Testis (tissue), 2 donors: ENCODE measurements at regions not wholly inside any gene's neighbourhood (a gene's known extent, or its start where the extent isn't known, plus 50 kb on each side); places are given as distances from the start of the nearest gene placed in this dataset.

ENCODE experiments used
- DNase-seq: peaks from one replicate; pipeline ENCODE4 v3.0.0-alpha.2; 2019
- H3K27ac ChIP-seq, 2 donors: fragments of 200-600 bp; sonication (generic); one replicate each; pipeline ENCODE4 v1.5.1; 2019
- H3K27me3 ChIP-seq: fragments of 200-600 bp; sonication (generic); one replicate; pipeline ENCODE4 v1.5.1; 2019
- H3K36me3 ChIP-seq: fragments of 200-600 bp; sonication (generic); one replicate; pipeline ENCODE4 v1.5.1; 2017; ENCODE audit warnings: low read depth; ENCODE audit errors: missing control alignments
- H3K4me1 ChIP-seq: fragments of 200-600 bp; sonication (generic); one replicate; pipeline ENCODE4 v1.5.1; 2019
- H3K4me3 ChIP-seq, 2 donors: fragments of 200-600 bp; sonication (generic); one replicate each; pipeline ENCODE4 v1.5.1; 2017 to 2019
- H3K9me3 ChIP-seq: fragments of 200-600 bp; sonication (generic); one replicate; pipeline ENCODE4 v1.5.1; 2017
- POLR2A ChIP-seq: fragments of 450-650 bp; IDR thresholded peaks from one replicate; pipeline ENCODE4 v1.6.1; 2017; ENCODE audit warnings: antibody characterized with exemption, mild to moderate bottlenecking, moderate library complexity
- WGBS, 2 donors: methylation state at CpG; one replicate each; pipeline ENCODE4 v1.1.5; 2018; 5-methylcytosine and 5-hydroxymethylcytosine counted together
- intact Hi-C: fragments of 100-400 bp; cut with DNase I; formaldehyde crosslinking; loops from one replicate; pipeline ENCODE4 v1.15.1; 2023; ENCODE audit warnings: low total_unique reads
- TF ChIP-seq, protein P1 (sequence below), 3 experiments: fragments of 450-650 bp in 2 of 3; fragments of 200-600 bp in 1 of 3; sonication (generic) in 1 of 3; IDR thresholded peaks; one replicate each; pipeline ENCODE4 v1.5.1; 2016 to 2019; ENCODE audit warnings: antibody characterized with exemption in 3 of 3, mild to moderate bottlenecking in 2 of 3, moderate library complexity in 1 of 3

DNA sequence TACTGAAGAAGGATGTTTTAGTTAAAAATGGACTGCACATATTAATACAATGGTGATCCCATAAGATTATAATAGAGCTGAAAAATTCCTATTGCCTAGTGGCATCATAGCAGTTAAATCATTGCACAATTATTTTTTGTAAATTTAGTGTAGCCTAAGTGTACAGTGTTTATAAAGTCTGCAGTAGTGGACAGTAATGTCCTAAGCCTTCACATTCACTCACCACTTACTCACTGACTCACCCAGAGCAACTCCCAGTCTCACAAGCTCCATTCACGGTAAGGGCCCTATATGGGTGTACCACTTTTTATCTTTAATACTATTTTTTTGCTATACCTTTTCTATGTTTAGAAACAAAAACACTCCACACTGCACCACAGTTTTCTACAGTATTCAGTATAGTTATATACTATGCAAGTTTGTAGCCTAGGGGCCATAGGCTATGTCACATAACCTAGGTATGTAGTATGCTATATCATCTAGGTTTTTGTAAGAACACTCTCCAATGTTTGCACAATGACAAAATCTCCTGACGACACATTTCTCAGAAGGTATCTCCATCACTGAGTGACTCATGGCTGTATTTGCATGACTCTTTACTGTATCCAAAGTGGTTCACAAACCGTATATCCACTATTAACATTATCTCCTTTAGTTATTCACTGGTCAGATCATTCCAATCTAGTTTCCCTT, 536.0 kb downstream of the KLF12 start:
- Histone ChIP-seq H3K9me3 (no peaks in the 10 kb centered on the region), H3K36me3 (no peaks in the 10 kb centered on the region), H3K27me3 (no peaks in the 10 kb centered on the region), H3K4me1 (no peaks in the 10 kb centered on the region), H3K4me3 (no peak overlapping the region), H3K27ac (no peak overlapping the region)
- intact Hi-C loops: no loop called here
- no peak for DNase-seq
- 79 to 81% methylated on average over 3 of the region's 3 CpGs for WGBS, 2 donors
- TF ChIP-seq POLR2A: no peak
- TF ChIP-seq, protein P1, sequence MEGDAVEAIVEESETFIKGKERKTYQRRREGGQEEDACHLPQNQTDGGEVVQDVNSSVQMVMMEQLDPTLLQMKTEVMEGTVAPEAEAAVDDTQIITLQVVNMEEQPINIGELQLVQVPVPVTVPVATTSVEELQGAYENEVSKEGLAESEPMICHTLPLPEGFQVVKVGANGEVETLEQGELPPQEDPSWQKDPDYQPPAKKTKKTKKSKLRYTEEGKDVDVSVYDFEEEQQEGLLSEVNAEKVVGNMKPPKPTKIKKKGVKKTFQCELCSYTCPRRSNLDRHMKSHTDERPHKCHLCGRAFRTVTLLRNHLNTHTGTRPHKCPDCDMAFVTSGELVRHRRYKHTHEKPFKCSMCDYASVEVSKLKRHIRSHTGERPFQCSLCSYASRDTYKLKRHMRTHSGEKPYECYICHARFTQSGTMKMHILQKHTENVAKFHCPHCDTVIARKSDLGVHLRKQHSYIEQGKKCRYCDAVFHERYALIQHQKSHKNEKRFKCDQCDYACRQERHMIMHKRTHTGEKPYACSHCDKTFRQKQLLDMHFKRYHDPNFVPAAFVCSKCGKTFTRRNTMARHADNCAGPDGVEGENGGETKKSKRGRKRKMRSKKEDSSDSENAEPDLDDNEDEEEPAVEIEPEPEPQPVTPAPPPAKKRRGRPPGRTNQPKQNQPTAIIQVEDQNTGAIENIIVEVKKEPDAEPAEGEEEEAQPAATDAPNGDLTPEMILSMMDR (IDR thresholded peaks at IDR 0.05): no peak

DNA sequence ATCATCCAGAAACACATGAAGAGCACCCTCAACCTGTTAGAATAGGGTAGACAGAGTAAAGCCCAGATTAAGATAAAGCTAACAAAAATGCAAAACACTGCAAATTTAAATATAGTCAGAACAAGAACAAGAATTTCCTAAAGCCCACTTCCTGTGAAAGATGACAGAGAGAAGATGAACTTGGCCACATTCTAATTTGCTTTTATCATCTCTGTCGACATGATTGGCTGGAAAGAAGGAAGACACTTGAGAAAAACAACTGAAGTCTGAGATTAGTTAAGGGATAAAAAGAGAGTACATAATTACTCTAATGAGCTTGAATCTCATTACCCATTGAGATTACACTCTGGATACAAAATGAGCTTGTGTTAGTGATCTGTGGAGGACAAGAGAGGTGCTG, 537.6 kb downstream of the KLF5 start:
- H3K4me1 ChIP-seq: no peaks in the 10 kb centered on the region
- WGBS, 2 donors: 44 to 67% methylated on average over 1 of the region's 1 CpG
- intact Hi-C loops: no loop called here
- no peak overlapping the region for H3K27ac ChIP-seq
- no peaks in the 10 kb centered on the region for H3K36me3 ChIP-seq
- H3K4me3 ChIP-seq: no peak overlapping the region
- no peaks in the 10 kb centered on the region for H3K27me3 ChIP-seq
- no peak for TF ChIP-seq POLR2A
- TF ChIP-seq, protein P1 (IDR thresholded peaks at IDR 0.05): no peak
- no peak for DNase-seq
- no peaks in the 10 kb centered on the region for H3K9me3 ChIP-seq

DNA sequence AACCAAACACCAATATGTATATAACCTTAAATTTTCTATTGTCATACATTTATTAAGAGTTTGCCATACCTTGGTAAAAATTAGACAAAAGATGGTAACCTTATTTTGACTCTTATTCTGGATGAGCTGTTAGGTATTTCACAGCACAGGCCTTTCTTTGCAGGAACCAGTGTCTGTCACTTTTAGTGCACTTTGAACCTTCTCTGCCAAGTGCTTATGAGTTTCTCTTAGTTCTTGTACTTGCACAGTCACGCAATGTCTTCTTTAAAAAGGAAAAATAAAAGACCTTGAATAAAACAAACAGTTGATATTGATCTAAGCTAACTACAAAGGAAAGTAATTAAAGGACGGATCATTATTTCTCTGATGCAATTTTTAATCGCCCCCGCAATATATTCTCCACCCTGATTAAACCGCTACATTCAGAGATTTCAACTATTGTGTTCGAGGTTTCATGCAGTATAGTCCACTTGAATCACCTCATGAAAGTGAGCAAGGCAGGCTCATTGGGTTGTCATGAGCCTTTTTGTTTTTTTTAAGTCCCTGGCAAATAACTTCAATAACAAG, 534.5 kb downstream of the KLF5 start:
- H3K4me3 ChIP-seq: no peak overlapping the region
- H3K9me3 ChIP-seq: no peaks in the 10 kb centered on the region
- H3K36me3 ChIP-seq: no peaks in the 10 kb centered on the region
- intact Hi-C loops: no loop called here
- TF ChIP-seq POLR2A: no peak
- TF ChIP-seq, protein P1 (IDR thresholded peaks at IDR 0.05): no peak
- H3K27ac ChIP-seq: no peak overlapping the region
- H3K27me3 ChIP-seq: no peaks in the 10 kb centered on the region
- WGBS, 2 donors: 85 to 89% methylated on average over 6 of the region's 6 CpGs
- H3K4me1 ChIP-seq: no peaks in the 10 kb centered on the region
- no peak for DNase-seq

DNA sequence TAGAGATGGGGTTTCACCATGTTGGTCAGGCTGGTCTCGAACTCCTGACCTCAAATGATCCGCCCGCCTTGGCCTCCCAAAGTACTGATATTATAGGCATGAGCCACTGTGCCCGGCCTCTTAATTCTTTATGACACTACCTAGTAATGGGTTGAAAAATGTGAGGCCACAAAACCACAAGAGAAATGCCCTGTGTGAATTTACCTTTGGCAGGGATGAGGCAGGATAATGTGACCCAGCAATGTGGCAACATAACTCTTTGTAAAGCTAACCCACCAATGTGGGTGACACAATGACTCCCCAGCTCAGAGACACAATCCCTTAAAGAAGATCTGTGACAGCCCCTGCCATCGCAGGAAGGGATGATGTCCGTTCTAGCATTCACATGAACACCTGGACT, 533.1 kb downstream of the KLF5 start:
- Histone ChIP-seq H3K27me3 (no peaks in the 10 kb centered on the region), H3K27ac (no peak overlapping the region), H3K36me3 (no peaks in the 10 kb centered on the region), H3K4me1 (no peaks in the 10 kb centered on the region), H3K9me3 (no peaks in the 10 kb centered on the region), H3K4me3 (no peak overlapping the region)
- 91 to 93% methylated on average over 6 of the region's 6 CpGs for WGBS, 2 donors
- TF ChIP-seq, protein P1 (IDR thresholded peaks at IDR 0.05): no peak
- no peak for DNase-seq
- intact Hi-C loops: no loop called here

DNA sequence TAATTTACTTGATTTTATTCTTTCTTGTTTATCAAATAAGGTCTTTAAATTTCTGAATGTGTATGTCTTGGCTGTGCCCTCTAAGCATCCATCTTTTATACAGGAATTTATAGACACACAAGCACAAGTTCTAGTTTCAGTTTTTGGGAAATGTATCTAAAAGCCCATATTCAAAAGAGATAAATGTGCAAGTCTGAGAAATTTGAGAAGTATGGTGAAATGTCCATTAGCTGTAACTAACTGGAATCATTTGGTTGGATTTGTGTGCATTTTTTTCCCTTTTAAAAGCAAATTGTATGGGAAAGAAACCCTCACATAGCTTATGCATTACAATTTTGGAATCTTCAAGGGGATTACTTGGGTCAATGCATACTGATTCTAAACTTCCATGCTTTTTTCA, 532.0 kb downstream of the KLF5 start:
- Histone ChIP-seq H3K4me1 (no peaks in the 10 kb centered on the region), H3K27ac (no peak overlapping the region), H3K27me3 (no peaks in the 10 kb centered on the region), H3K9me3 (no peaks in the 10 kb centered on the region), H3K36me3 (no peaks in the 10 kb centered on the region), H3K4me3 (no peak overlapping the region)
- no peak for TF ChIP-seq POLR2A
- TF ChIP-seq, protein P1 (IDR thresholded peaks at IDR 0.05): no peak
- DNase-seq: no peak
- intact Hi-C loops: no loop called here
